ENCODE measurements at regions not wholly inside any gene's neighbourhood (a gene's known extent, or its start where the extent isn't known, plus 50 kb on each side); places are given as distances from the start of the nearest gene placed in this dataset.

DNA sequence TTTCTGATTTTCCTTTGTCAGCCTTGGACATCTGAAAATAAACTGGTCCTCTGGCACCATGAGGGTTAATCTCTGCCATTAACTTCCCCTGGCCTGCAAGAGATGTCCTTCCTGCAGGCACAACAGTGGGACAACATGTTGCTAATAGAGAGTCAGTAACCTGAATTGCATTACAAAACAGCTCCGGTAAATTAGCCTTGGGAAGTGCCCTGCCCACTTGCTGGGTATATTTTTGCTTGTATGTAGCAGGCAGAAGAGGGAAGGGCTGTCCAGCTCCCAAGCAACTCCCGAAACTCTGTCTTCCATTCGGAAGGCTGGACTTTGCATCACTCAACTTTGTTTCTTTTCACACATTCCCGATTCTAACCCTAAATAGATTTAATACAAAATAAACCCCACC is 104.4 kb upstream of the ATP8B1 start:
- H3K27me3 Mint-ChIP-seq (ENCODE audit: unreplicated experiment): no peaks in the 10 kb centered on the region
- peaks cover 61% of the 10 kb centered on the region for H3K4me1 Mint-ChIP-seq (ENCODE audit: low read depth, unreplicated experiment)
- peak overlapping the region; percentile 7 for H3K27ac Mint-ChIP-seq (ENCODE audit: unreplicated experiment)
- CTCF ChIA-PET: interaction anchor here (0.7 to 2.1 kb wide), 4 partner anchors 9 to 214 kb away, joined by 3 to 7 read pairs (median 4); no protein-coding TSS in a partner anchor
- intact Hi-C loops (cut with micrococcal nuclease; ENCODE audit: unreplicated experiment): loop anchor here (5.0 kb wide), 1 partner anchor 105 kb away; no protein-coding TSS in a partner anchor
- no peak overlapping the region for H3K4me3 Mint-ChIP-seq (ENCODE audit: low read depth, unreplicated experiment)
- H3K9me3 Mint-ChIP-seq (ENCODE audit: low read depth, unreplicated experiment): peaks cover 3% of the 10 kb centered on the region
- TF ChIP-seq, protein P1, sequence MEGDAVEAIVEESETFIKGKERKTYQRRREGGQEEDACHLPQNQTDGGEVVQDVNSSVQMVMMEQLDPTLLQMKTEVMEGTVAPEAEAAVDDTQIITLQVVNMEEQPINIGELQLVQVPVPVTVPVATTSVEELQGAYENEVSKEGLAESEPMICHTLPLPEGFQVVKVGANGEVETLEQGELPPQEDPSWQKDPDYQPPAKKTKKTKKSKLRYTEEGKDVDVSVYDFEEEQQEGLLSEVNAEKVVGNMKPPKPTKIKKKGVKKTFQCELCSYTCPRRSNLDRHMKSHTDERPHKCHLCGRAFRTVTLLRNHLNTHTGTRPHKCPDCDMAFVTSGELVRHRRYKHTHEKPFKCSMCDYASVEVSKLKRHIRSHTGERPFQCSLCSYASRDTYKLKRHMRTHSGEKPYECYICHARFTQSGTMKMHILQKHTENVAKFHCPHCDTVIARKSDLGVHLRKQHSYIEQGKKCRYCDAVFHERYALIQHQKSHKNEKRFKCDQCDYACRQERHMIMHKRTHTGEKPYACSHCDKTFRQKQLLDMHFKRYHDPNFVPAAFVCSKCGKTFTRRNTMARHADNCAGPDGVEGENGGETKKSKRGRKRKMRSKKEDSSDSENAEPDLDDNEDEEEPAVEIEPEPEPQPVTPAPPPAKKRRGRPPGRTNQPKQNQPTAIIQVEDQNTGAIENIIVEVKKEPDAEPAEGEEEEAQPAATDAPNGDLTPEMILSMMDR (IDR thresholded peaks at IDR 0.05; ENCODE audit: unreplicated experiment): no peak
- peaks cover 11% of the 10 kb centered on the region for H3K36me3 Mint-ChIP-seq (ENCODE audit: insufficient read depth, unreplicated experiment)
- no TSS peak for BruUV-seq (replicated peaks)
- no peak for DNase-seq

DNA sequence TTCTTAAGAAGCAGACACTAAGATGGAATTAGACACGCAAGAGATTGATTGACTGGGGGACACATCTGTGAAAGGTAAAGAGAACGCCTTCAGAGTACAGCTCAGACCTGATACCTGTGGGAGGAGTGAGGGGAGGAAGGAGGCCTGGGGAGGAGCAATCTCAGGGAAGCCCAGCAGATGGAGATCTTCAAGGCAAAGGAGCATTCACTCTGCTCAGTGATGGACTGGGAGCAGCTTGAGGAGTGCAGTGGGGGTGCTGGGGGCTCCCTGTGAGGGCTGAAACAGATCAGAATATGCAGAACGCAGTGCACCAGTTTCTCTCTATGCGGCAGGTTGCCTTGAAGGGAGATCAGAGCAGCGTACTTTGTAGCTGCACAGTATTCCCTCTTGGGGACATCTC is 103.7 kb upstream of the ATP8B1 start:
- H3K27ac Mint-ChIP-seq (ENCODE audit: unreplicated experiment): peak overlapping the region; percentile 7
- H3K4me3 Mint-ChIP-seq (ENCODE audit: low read depth, unreplicated experiment): no peak overlapping the region
- H3K9me3 Mint-ChIP-seq (ENCODE audit: low read depth, unreplicated experiment): peaks cover 3% of the 10 kb centered on the region
- DNase-seq: peak; percentile 58
- CTCF ChIA-PET: interaction anchor here (0.7 to 2.1 kb wide), 4 partner anchors 9 to 215 kb away, joined by 3 to 7 read pairs (median 4); no protein-coding TSS in a partner anchor
- no TSS peak for BruUV-seq (replicated peaks)
- H3K27me3 Mint-ChIP-seq (ENCODE audit: unreplicated experiment): no peaks in the 10 kb centered on the region
- TF ChIP-seq, protein P1 (IDR thresholded peaks at IDR 0.05; ENCODE audit: unreplicated experiment): peak; percentile 48
- intact Hi-C loops (cut with micrococcal nuclease; ENCODE audit: unreplicated experiment): loop anchor here (5.0 kb wide), 1 partner anchor 105 kb away; no protein-coding TSS in a partner anchor
- peaks cover 18% of the 10 kb centered on the region for H3K36me3 Mint-ChIP-seq (ENCODE audit: insufficient read depth, unreplicated experiment)
- peaks cover 68% of the 10 kb centered on the region for H3K4me1 Mint-ChIP-seq (ENCODE audit: low read depth, unreplicated experiment)

DNA sequence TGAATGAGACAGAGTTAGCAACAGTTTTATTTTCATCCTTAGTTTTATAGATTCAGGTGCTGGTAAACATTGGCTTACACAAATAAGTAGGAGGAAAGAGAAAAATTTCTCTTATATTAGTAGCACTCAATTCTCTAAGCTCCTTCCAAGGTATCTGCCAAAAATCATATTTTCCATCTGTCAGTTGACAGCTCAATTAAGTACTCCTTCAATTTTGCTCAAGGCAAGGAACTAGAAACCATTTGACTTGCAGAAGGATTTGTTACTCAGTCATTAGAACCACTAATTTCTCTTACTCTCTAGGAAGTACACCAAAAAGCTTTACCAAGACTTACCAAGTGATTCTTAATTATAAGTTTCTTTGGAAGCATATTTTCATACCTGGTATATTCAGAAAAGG is 101.4 kb upstream of the ATP8B1 start:
- Mint-ChIP-seq H3K9me3 (ENCODE audit: low read depth, unreplicated experiment) (no peaks in the 10 kb centered on the region), H3K4me1 (ENCODE audit: low read depth, unreplicated experiment) (peaks cover 68% of the 10 kb centered on the region), H3K27ac (ENCODE audit: unreplicated experiment) (no peak overlapping the region), H3K36me3 (ENCODE audit: insufficient read depth, unreplicated experiment) (peaks cover 17% of the 10 kb centered on the region), H3K4me3 (ENCODE audit: low read depth, unreplicated experiment) (no peak overlapping the region), H3K27me3 (ENCODE audit: unreplicated experiment) (no peaks in the 10 kb centered on the region)
- DNase-seq: no peak
- no TSS peak for BruUV-seq (replicated peaks)
- TF ChIP-seq, protein P1 (IDR thresholded peaks at IDR 0.05; ENCODE audit: unreplicated experiment): no peak
- intact Hi-C loops (cut with micrococcal nuclease; ENCODE audit: unreplicated experiment): no loop called here
- CTCF ChIA-PET: interaction anchor here (0.6 to 1.0 kb wide), 2 partner anchors 55 to 249 kb away, joined by 3 to 4 read pairs; no protein-coding TSS in a partner anchor

DNA sequence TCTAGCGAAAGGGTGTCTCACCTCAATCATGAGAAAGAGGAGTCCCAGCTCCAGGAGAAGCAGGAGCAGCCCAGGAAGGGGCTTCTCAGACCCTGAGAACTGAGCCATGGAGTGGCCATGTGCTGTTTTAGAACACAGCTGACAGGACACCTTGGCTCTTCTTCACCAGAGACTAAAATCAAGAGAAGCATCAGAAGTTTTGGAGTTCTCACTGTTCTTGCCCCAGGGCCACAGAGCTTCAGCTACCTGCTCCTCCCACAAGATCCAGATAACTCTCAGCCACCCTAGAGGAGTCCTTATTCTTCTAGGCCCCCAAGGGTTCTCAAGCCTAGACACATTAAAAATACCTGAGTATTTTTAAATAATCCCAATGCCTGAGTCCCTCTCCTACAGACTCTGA is 99.6 kb upstream of the ATP8B1 start:
- CTCF ChIA-PET: interaction anchor here (0.8 to 1.2 kb wide), 3 partner anchors 10 to 274 kb away, joined by 3 to 4 read pairs (median 3); no protein-coding TSS in a partner anchor
- H3K27ac Mint-ChIP-seq (ENCODE audit: unreplicated experiment): peak overlapping the region; percentile 97
- peaks cover 17% of the 10 kb centered on the region for H3K36me3 Mint-ChIP-seq (ENCODE audit: insufficient read depth, unreplicated experiment)
- peaks cover 64% of the 10 kb centered on the region for H3K4me1 Mint-ChIP-seq (ENCODE audit: low read depth, unreplicated experiment)
- intact Hi-C loops (cut with micrococcal nuclease; ENCODE audit: unreplicated experiment): no loop called here
- DNase-seq: no peak
- no peak overlapping the region for H3K4me3 Mint-ChIP-seq (ENCODE audit: low read depth, unreplicated experiment)
- H3K9me3 Mint-ChIP-seq (ENCODE audit: low read depth, unreplicated experiment): peaks cover 2% of the 10 kb centered on the region
- TF ChIP-seq, protein P1 (IDR thresholded peaks at IDR 0.05; ENCODE audit: unreplicated experiment): no peak
- H3K27me3 Mint-ChIP-seq (ENCODE audit: unreplicated experiment): no peaks in the 10 kb centered on the region
- no TSS peak for BruUV-seq (replicated peaks)

All from Calu3 (cell line).